Suprapubic skin (tissue), 3 donors: ENCODE measurements at regions not wholly inside any gene's neighbourhood (a gene's known extent, or its start where the extent isn't known, plus 50 kb on each side); places are given as distances from the start of the nearest gene placed in this dataset.

Experiments
- CTCF ChIP-seq, 2 donors: fragments of 200-600 bp in 1 of 2; fragments of 450-650 bp in 1 of 2; sonication (generic) in 1 of 2; IDR thresholded peaks; one replicate each; pipeline ENCODE4 v1.5.1; 2016 to 2019; ENCODE audit warnings: antibody characterized with exemption in 2 of 2, mild to moderate bottlenecking in 1 of 2, moderate library complexity in 1 of 2
- POLR2AphosphoS5 ChIP-seq, 3 donors: sonication (generic); formaldehyde crosslinking; IDR thresholded peaks; one replicate each; pipeline ENCODE4 v1.6.1; 2017; ENCODE audit warnings: antibody characterized with exemption in 3 of 3

- TF ChIP-seq CTCF (IDR thresholded peaks at IDR 0.05) (no peak), POLR2AphosphoS5 (IDR thresholded peaks at IDR 0.05) (no peak)
Measured at GRCh38 chr2:41957431-41957830, 90.4 kb upstream of the PKDCC start.
